CD4-positive, alpha-beta T cell treated with Interferon alpha-2 for 1 hour (primary cell): ENCODE measurements at regions not wholly inside any gene's neighbourhood (a gene's known extent, or its start where the extent isn't known, plus 50 kb on each side); places are given as distances from the start of the nearest gene placed in this dataset.
"Not testable (repeated sequence)": the region's sequence is repeated elsewhere in the genome, so short reads cannot be mapped to it uniquely, and the experiment has no call there.

Experiments used
- DNase-seq, 2 donors: peaks; one replicate each; pipeline ENCODE4 v3.0.0-alpha.2; 2020 to 2022

- DNase-seq = no peak
These were observed 156.8 kb upstream of the STS start for GRCh38 chrX:6990552-6991193.

GRCh38 chrX:6989858-6990257, 157.7 kb upstream of the STS start:
- DNase-seq = no peak

DNA sequence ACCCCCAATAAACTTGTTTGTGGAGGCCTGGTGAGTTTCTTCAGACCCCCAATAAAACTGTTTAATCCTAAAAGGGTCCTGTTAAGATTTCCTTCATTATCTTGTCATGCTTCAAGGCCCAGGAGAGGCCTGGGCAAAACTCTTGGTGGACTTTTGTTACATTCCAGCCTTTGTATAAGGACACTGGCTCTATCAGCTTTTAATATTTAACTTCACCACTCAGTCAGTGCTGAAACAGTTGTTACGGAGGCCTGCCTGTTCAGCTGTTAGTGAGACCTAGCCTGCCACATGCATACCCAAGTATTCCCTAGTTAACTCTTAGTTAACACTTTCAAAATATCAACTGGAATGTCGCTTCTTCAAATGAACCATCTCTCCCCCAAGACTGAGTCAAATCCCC, 158.8 kb upstream of the STS start:
- not testable (repeated sequence) for DNase-seq

DNA sequence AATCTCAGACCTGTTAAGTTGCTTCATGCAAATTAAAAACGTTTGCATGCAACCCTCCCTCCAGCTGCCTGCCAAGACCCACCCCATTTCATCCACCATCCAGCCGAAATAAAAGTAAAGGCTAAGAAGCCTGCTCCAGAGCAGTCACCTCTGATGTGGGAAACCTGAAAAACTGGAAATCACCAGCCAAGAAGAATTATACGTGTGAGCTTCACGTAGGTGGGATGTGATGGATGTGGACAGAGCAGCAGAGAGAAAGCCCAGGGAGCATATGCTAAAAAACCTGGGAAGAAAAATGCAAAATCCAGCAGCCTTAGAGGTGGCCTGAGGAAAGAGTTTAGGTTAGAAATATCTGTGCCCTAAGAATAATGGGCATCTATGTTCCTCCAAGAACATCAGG, 160.6 kb upstream of the STS start:
- no peak for DNase-seq

DNA sequence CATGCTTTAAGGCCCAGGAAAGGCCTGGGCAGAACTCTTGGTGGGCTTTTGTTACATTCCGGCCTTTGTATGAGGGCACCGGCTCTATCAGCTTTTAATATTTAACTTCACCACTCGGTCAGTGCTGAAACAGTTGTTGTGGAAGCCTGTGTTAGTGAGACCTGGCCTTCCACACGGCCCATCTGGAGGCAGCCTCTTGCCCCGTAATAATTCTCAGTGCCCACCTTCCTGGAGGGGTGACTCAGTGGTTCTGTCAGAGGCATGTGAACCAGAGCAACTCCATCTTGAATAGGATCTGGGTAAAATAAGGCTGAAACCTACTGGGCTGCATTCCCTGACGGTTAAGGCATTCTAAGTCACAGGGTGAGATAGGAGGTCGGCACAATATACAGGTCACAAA, 162.0 kb upstream of the STS start:
- DNase-seq = no peak

- no peak for DNase-seq
These were observed 164.1 kb upstream of the STS start for GRCh38 chrX:6983207-6983955.

- DNase-seq = no peak
These were observed 165.7 kb upstream of the STS start for GRCh38 chrX:6981718-6982406.

DNA sequence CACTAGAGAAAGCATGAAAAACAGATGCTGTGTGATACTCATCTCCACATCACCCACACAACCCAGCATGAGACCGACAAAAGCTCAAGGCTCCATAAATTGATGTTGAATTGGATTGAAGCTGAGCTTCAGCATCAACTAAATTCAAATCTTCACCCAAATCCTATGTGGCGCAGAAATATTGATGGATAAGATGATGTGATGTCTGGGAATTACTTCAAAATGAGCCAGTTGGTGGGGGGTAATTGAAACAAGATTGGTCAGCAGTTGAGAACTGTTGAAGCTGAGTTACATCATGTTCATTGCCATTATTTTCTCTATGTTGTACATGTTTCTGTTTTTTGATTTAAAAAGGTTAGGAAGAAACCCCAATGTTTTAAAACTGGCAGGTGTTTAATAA, 166.5 kb upstream of the STS start:
- no peak for DNase-seq

DNA sequence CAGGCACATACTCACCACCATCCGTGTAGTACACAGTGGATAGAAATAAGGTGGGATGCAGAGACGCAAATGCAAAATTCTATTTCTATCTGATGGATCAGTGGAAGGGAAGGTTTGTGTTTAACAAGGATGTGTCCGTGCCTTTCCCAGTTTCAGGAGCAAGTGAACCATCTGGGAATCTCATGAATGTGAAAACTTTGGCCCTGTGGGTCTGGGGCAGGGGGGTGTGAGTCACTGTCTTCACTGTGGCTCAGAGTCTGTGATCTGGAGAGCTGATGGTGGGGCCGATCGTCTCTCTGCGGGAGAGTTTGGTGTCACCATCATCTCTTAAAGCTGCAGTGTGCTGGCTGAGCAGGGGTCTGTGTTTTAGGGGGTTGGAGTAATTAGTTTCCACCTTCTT, 179.3 kb upstream of the STS start:
- no peak for DNase-seq

- DNase-seq = no peak
These were observed 181.8 kb upstream of the STS start for GRCh38 chrX:6965729-6966128.

DNA sequence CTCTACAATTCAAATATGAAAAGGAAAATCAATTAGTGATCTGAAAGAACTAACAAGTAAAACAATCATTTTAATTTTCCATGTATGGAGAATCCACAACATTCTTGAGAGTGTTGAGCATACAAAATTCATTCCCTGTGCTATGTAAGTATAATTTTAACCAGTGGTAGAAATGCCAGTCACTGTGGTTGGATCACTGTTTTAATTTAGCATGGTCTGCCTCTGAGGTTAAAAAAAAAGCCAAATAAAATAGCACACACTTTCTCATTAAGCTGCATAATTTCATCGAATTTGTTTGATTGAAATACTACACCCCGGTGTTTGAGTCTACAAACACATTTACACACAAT, 185.5 kb upstream of the STS start:
- DNase-seq = no peak

GRCh38 chrX:6961286-6962005, 186.1 kb upstream of the STS start:
- DNase-seq = no peak

GRCh38 chrX:6959006-6959405, 188.5 kb upstream of the STS start:
- DNase-seq = no peak

DNA sequence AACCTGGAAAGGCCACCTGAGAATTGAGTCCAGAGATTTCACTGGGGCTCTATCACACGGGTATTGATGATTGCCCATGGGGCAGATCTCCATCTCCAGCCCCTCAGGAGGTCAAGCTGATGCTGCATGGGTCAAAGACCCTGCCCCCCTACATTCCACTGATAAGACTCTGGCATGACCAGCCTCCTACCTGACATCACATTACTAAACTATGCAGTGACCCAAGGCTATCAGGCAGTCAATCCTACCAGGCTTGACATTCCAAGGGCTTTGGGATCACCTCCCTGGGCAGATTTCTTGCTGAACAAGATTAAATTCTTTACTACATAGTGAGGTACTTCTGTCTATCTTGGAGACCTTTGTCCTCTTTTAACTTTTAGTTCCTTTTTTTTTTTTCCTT, 192.7 kb upstream of the STS start:
- no peak for DNase-seq

DNA sequence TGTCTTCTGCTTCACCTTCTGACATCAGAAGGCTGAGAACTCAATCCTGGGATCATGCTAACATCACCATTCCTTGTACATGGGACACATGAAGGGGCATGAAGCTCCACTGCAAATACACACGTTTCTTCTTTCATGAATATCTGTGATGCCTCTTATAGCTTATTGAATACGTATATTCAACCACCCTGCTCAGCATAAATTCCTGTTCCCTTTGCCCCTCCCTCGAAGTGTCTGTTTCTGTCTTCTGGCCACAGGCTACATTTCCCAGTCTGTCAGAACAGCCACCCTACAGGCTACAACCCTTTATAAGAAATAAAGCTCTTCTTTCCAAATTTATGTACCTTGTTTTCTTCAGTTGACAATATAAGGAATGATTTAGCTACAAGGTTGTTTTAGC, 201.3 kb upstream of the STS start:
- DNase-seq = no peak

DNA sequence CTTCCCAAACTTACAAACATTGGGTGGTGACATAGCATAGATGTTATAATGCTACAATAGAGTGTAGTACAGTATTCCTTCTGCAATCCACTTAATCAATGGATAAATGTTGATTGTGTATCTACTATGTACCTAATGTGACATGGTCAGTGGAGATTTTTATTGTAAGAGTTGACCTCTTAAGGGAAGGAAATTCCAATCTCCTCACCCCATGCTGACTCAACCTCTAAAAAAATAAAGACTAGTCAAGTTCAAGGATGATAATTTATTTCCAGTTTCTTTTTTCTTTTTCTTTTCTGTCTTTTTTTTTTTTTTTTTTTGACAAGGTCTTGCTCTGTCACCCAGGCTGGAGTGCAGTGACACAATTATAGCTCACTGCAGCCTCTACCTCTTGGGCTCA, 206.5 kb upstream of the STS start:
- DNase-seq = no peak

GRCh38 chrX:6932942-6933341, 214.6 kb upstream of the STS start:
- not testable (repeated sequence) for DNase-seq

GRCh38 chrX:6930307-6930849, 217.1 kb upstream of the STS start:
- no peak for DNase-seq

DNA sequence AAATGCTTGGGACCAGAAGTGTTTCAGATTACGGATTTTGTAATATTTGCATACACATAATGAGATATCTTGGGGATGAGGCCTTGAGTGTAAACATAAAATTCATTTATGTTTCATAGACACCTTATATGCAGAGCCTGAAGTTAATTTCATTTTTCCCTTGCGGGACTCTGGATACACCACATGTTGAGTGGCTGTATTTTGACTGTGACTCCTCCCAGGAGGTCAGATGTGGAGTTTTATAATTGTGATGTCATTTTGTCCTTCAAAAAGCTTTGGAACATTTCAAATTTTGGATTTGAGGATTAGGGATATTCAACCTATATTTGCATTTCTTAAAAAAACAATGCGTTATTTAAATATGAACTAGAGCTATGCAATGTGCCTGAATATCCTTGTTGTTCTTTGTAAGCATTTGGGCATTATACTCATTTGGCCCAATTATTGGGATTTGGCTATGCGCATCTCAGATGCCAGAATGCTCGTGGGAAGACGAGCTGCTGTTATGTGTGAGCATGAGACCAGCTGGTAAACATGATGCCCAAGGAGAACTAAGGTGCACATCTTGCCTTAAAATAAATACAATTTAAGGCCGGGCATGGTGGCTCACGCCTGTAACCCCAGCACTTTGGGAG, 223.0 kb upstream of the STS start:
- no peak for DNase-seq

- DNase-seq = no peak
These were observed 229.8 kb upstream of the STS start for GRCh38 chrX:6917666-6918065.

DNA sequence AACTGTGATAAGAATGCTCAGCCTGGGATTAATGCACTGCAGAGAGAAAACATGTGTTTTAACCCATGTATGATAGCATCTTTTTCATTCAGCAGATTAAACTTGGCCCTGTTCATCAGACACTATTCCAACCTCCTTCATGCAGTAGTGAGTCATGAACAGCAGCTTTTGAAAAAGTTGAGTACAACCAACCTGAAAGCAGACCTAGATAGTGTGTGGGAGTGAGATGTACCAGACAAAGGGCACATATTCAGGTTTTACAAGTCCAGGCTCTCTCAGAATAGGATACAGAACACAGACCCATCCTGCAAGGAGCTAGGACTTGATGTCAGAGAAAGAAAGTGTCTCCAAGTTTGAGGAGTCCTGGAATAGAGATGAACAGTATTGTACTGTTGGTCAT, 237.3 kb upstream of the STS start:
- DNase-seq = no peak

DNA sequence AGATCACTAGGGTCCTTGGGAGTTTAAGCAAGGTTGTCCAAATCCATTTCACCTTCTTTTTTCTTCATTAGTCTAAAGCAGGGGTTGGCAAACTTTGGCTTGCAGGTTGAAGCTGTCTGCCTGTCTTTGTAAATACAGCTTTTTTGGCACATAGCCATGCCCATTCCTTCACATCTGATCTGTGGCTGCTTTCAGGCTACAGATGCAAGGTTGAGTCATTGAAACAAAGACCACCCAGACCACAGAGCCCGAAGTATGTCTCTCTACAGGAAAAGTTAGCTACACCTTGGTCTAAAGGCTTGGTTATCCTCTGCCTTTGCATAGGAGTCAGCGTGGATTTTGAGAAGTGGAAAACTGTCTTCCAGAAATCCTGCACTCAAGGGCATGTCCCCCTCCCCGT, 238.1 kb upstream of the STS start:
- DNase-seq = no peak

GRCh38 chrX:6906608-6907007, 240.9 kb upstream of the STS start:
- DNase-seq = no peak
